ENCODE measurements at regions not wholly inside any gene's neighbourhood (a gene's known extent, or its start where the extent isn't known, plus 50 kb on each side); places are given as distances from the start of the nearest gene placed in this dataset.

- Histone ChIP-seq H3K9me3 (ENCODE audit: control insufficient read depth in 4 of 4, low read length in 3 of 4) (peaks cover 0 to 9% (median 4%) of the 10 kb centered on the region in 4 donors), H3K4me1 (ENCODE audit: control insufficient read depth in 4 of 4, insufficient read depth in 4 of 4, low read length in 3 of 4) (no peaks in the 10 kb centered on the region), H3K27me3 (ENCODE audit: control insufficient read depth in 4 of 4, insufficient read depth in 4 of 4, low read length in 3 of 4) (peaks cover 0 to 5% (median 0%) of the 10 kb centered on the region in 4 donors), H3K9ac (ENCODE audit: low read depth in 1 of 2, low read length in 2 of 2) (no peak overlapping the region), H3K4me3 (ENCODE audit: low read depth in 1 of 3, low read length in 3 of 3) (no peak overlapping the region), H3K27ac (ENCODE audit: low read depth in 1 of 2, low read length in 2 of 2) (no peak overlapping the region), H3K36me3 (ENCODE audit: control insufficient read depth in 4 of 4, insufficient read depth in 3 of 4, low read depth in 1 of 4, low read length in 3 of 4) (no peaks in the 10 kb centered on the region)
- DNase-seq (ENCODE audit: low spot score): no peak
- TF ChIP-seq GABPA (IDR thresholded peaks at IDR 0.05 in 1 of 2, conservative IDR thresholded peaks at IDR 0.05 in 1 of 2): no peak
- TF ChIP-seq, protein P1, sequence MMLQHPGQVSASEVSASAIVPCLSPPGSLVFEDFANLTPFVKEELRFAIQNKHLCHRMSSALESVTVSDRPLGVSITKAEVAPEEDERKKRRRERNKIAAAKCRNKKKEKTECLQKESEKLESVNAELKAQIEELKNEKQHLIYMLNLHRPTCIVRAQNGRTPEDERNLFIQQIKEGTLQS (IDR thresholded peaks at IDR 0.05): no peak
- WGBS: 79% methylated on average over 5 of the region's 5 CpGs
Measured at GRCh38 chr1:4853904-4854303, 199.5 kb downstream of the AJAP1 start.

DNA sequence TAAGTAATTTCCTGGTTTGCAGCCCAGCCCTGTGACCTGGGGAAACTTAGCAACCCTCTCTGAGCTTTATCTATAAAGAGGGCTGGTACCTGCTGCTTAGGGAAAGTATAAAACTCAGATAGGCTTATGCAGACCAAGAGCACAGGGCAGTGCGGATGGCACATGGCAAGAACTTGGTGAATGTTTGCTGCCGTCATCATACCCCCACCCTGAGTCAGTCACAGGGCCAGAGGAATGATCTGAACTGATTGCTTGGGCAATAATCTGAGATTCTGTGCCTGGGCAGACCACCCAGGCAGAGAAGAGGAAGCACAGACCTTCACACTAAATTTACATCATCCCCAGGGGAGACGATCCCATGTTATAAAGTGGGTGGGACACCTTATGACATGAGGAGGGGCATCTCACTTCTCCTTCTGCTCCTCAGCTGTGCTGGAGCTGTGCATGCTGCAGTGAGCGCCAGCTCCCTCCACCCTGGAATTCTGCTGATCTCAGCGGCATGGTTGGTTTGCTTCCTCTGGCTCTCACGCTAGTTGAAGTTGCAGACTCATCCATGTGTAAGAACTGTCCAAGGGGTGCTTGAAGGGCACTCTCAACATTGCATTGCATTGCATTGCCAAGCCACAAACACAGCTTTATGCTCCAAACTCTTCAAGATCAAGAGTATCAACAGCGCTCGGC, 197.1 kb downstream of the AJAP1 start:
- peaks cover 0 to 5% (median 0%) of the 10 kb centered on the region in 4 donors for H3K27me3 ChIP-seq (ENCODE audit: control insufficient read depth in 4 of 4, insufficient read depth in 4 of 4, low read length in 3 of 4)
- WGBS: 77% methylated on average over 8 of the region's 8 CpGs
- no peak for TF ChIP-seq YY1 (IDR thresholded peaks at IDR 0.05)
- no peak for TF ChIP-seq NR2F2 (IDR thresholded peaks at IDR 0.05)
- no peak for TF ChIP-seq SP1 (IDR thresholded peaks at IDR 0.05)
- TF ChIP-seq, protein P1 (IDR thresholded peaks at IDR 0.05): no peak
- TF ChIP-seq HNF4A (conservative IDR thresholded peaks at IDR 0.05): no peak
- TF ChIP-seq FOXA2 (IDR thresholded peaks at IDR 0.05): no peak
- TF ChIP-seq JUND (IDR thresholded peaks at IDR 0.05): no peak
- TF ChIP-seq, protein P2, sequence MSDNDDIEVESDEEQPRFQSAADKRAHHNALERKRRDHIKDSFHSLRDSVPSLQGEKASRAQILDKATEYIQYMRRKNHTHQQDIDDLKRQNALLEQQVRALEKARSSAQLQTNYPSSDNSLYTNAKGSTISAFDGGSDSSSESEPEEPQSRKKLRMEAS (IDR thresholded peaks at IDR 0.05): no peak
- TF ChIP-seq CTCF (IDR thresholded peaks at IDR 0.05; ENCODE audit: low read depth, low read length, missing input control): no peak
- TF ChIP-seq RXRA (IDR thresholded peaks at IDR 0.05): no peak
- H3K4me1 ChIP-seq (ENCODE audit: control insufficient read depth in 4 of 4, insufficient read depth in 4 of 4, low read length in 3 of 4): no peaks in the 10 kb centered on the region
- peaks cover 0 to 9% (median 4%) of the 10 kb centered on the region in 4 donors for H3K9me3 ChIP-seq (ENCODE audit: control insufficient read depth in 4 of 4, low read length in 3 of 4)
- DNase-seq (ENCODE audit: low spot score): no peak
- H3K9ac ChIP-seq (ENCODE audit: low read depth in 1 of 2, low read length in 2 of 2): no peak overlapping the region
- H3K36me3 ChIP-seq (ENCODE audit: control insufficient read depth in 4 of 4, insufficient read depth in 3 of 4, low read depth in 1 of 4, low read length in 3 of 4): no peaks in the 10 kb centered on the region
- H3K4me3 ChIP-seq (ENCODE audit: low read depth in 1 of 3, low read length in 3 of 3): no peak overlapping the region
- H3K27ac ChIP-seq (ENCODE audit: low read depth in 1 of 2, low read length in 2 of 2): no peak overlapping the region

- DNase-seq (ENCODE audit: low spot score): no peak
Measured at GRCh38 chr1:4848431-4848830, 194.0 kb downstream of the AJAP1 start.

More at GRCh38 chr1:4848431-4848830, 194.0 kb downstream of the AJAP1 start:
- TF ChIP-seq JUND (IDR thresholded peaks at IDR 0.05) (no peak), HNF4A (conservative IDR thresholded peaks at IDR 0.05) (no peak), GABPA (IDR thresholded peaks at IDR 0.05 in 1 of 2, conservative IDR thresholded peaks at IDR 0.05 in 1 of 2) (no peak), RAD21 (IDR thresholded peaks at IDR 0.05) (no peak), YY1 (IDR thresholded peaks at IDR 0.05) (no peak), FOXA2 (IDR thresholded peaks at IDR 0.05) (no peak), FOXA1 (IDR thresholded peaks at IDR 0.05) (no peak), SP1 (IDR thresholded peaks at IDR 0.05) (no peak), HNF4G (IDR thresholded peaks at IDR 0.05) (no peak)
- TF ChIP-seq, protein P3, sequence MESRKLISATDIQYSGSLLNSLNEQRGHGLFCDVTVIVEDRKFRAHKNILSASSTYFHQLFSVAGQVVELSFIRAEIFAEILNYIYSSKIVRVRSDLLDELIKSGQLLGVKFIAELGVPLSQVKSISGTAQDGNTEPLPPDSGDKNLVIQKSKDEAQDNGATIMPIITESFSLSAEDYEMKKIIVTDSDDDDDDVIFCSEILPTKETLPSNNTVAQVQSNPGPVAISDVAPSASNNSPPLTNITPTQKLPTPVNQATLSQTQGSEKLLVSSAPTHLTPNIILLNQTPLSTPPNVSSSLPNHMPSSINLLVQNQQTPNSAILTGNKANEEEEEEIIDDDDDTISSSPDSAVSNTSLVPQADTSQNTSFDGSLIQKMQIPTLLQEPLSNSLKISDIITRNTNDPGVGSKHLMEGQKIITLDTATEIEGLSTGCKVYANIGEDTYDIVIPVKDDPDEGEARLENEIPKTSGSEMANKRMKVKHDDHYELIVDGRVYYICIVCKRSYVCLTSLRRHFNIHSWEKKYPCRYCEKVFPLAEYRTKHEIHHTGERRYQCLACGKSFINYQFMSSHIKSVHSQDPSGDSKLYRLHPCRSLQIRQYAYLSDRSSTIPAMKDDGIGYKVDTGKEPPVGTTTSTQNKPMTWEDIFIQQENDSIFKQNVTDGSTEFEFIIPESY (IDR thresholded peaks at IDR 0.05): no peak
- Histone ChIP-seq H3K9ac (ENCODE audit: low read depth in 1 of 2, low read length in 2 of 2) (no peak overlapping the region), H3K4me1 (ENCODE audit: control insufficient read depth in 4 of 4, insufficient read depth in 4 of 4, low read length in 3 of 4) (no peaks in the 10 kb centered on the region), H3K27ac (ENCODE audit: low read depth in 1 of 2, low read length in 2 of 2) (no peak overlapping the region), H3K27me3 (ENCODE audit: control insufficient read depth in 4 of 4, insufficient read depth in 4 of 4, low read length in 3 of 4) (peaks cover 0 to 5% (median 0%) of the 10 kb centered on the region in 4 donors), H3K36me3 (ENCODE audit: control insufficient read depth in 4 of 4, insufficient read depth in 3 of 4, low read depth in 1 of 4, low read length in 3 of 4) (no peaks in the 10 kb centered on the region), H3K4me3 (ENCODE audit: low read depth in 1 of 3, low read length in 3 of 3) (no peak overlapping the region), H3K9me3 (ENCODE audit: control insufficient read depth in 4 of 4, low read length in 3 of 4) (peaks cover 0 to 6% (median 3%) of the 10 kb centered on the region in 4 donors)
- WGBS: 42% methylated on average over 4 of the region's 4 CpGs
